Epithelial cell of esophagus (primary cell): ENCODE measurements at regions not wholly inside any gene's neighbourhood (a gene's known extent, or its start where the extent isn't known, plus 50 kb on each side); places are given as distances from the start of the nearest gene placed in this dataset.

Experiments used
- DNase-seq: peaks from one replicate; pipeline ENCODE4 v3.0.0; 2010; ENCODE audit warnings: low read depth
- H3K4me3 ChIP-seq: 2 replicates; pipeline ENCODE4 v1.5.1; 2011; ENCODE audit warnings: mild to moderate bottlenecking, low read length, control low read depth
- TF ChIP-seq, protein P1 (sequence below): IDR thresholded peaks from 2 replicates; pipeline ENCODE4 v1.5.1; 2011; ENCODE audit warnings: low read depth, mild to moderate bottlenecking, low read length, control low read depth, inconsistent platforms; ENCODE audit not compliant: insufficient read depth; ENCODE audit errors: missing control alignments

DNA sequence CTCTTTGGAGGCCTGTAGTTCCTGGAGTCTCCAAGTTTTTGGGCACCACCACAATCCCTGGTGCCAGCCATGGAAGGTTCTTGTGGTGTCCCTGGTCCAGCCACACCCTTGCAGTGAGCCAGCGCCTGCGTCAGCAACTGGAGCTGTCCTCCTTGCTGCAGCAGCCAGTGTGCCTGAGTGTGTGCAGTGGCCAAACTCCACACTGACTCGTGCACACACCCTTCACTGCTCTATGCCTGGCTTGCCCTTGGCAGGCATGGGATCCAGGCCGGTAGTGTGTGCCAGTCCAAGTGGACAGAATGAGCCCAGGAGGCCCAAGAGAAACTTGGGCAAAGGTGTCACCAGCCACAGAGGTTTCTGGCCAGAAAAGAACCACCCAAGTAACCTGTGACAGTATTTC, 1074.0 kb downstream of the PCDH18 start:
- DNase-seq = no peak
- H3K4me3 ChIP-seq = no peak overlapping the region
- TF ChIP-seq, protein P1, sequence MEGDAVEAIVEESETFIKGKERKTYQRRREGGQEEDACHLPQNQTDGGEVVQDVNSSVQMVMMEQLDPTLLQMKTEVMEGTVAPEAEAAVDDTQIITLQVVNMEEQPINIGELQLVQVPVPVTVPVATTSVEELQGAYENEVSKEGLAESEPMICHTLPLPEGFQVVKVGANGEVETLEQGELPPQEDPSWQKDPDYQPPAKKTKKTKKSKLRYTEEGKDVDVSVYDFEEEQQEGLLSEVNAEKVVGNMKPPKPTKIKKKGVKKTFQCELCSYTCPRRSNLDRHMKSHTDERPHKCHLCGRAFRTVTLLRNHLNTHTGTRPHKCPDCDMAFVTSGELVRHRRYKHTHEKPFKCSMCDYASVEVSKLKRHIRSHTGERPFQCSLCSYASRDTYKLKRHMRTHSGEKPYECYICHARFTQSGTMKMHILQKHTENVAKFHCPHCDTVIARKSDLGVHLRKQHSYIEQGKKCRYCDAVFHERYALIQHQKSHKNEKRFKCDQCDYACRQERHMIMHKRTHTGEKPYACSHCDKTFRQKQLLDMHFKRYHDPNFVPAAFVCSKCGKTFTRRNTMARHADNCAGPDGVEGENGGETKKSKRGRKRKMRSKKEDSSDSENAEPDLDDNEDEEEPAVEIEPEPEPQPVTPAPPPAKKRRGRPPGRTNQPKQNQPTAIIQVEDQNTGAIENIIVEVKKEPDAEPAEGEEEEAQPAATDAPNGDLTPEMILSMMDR = no peak

DNA sequence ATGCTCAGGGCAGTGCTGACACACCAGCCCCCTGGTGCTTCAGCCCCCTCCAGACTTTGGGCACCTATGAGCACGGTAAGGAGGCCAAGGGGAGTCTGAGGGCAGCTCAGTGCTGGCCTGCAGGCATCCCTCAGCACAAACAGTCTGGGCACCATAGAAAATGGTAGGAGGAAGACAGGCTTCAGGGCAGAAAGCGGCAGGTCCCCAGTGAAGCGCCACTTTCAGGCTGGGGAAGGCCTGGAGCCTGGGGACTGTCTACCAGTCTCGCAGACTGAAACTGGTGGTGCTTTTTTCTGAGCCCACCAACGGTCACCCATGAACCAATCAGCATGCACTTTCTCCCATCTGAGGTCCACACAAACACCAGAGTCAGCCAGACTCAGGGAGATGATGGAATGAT, 1074.7 kb downstream of the PCDH18 start:
- DNase-seq = no peak
- H3K4me3 ChIP-seq = no peak overlapping the region
- TF ChIP-seq, protein P1 = no peak

DNA sequence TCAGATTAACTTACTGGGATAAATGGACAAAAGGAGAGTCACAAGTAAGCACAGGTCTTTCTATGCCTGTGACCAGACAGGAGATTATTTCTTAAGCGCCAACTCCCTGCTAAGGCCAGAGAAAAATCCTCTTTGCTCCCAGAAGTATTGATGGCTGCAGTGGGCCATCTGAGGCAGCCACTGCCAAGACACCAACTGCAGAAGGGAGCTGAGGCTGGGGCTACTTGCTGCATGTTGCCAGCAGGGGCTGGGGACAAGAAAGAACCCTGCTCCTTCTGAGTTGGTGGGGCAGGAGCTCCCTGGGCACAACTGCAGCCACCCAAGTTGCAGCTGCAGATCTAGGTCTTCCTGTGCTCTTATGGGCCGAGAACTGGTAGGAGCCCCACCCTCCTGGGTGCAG, 1075.3 kb downstream of the PCDH18 start:
- no peak overlapping the region for H3K4me3 ChIP-seq
- TF ChIP-seq, protein P1 = no peak
- DNase-seq = no peak

GRCh38 chr4:136443006-136443405, 1089.3 kb downstream of the PCDH18 start:
- no peak overlapping the region for H3K4me3 ChIP-seq
- no peak for DNase-seq
- TF ChIP-seq, protein P1 = no peak

DNA sequence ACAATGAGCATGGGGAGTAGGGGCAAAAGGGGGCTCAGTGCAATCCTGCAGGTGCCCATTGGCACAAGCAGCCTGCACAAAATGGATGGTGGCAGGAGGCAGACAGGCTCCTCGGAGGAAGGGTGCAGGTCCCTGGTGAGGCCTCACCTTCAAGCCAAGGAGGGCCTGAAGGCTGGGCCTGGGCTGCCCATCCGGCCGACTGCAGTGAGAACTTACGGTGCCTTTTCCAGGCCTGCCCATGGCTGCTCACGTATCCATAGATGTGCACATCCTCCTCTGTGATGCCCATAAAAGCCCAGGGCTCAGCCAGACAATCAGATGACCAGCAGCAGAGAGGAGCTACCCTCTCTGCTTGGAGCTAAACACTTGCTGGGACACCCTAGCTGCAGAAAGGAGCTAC, 1089.8 kb downstream of the PCDH18 start:
- H3K4me3 ChIP-seq = no peak overlapping the region
- TF ChIP-seq, protein P1 = no peak
- DNase-seq = no peak

DNA sequence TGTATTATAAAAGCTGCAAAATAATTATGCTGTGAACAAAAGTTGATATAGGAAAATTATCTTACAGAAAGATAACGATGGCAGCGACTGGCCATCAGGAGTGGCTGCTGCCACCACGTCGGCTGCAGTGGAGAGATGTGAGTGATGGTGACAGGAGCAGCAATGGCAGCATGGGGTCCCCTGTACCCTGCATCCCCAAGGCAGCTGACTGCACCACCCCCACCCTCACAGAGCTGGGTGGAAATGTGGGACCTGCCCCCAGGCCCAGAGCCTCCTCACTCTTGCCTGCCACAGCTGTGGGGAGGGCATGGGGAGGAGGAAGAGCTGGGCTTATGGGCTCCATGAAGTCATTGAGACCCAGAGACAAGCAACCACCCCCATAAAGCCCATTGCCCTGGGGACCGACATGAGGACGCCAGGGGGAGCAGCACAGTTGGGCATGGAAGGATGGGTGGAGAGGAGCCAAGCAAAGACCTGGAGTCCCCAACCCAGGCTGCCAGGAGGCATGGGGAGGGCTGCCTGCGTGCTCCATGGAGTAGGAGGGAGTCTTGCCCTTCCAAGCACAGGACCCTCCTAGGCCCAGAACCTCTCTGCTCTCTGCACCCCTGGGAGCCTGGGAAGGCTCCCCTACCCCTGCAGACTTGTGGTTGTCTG, 1090.5 kb downstream of the PCDH18 start:
- TF ChIP-seq, protein P1 = no peak
- no peak for DNase-seq
- no peak overlapping the region for H3K4me3 ChIP-seq

GRCh38 chr4:136438645-136439044, 1093.6 kb downstream of the PCDH18 start:
- H3K4me3 ChIP-seq = no peak overlapping the region
- DNase-seq = no peak
- TF ChIP-seq, protein P1 = no peak
